ENCODE measurements at regions not wholly inside any gene's neighbourhood (a gene's known extent, or its start where the extent isn't known, plus 50 kb on each side); places are given as distances from the start of the nearest gene placed in this dataset.

- no peaks in the 10 kb centered on the region for H3K4me1 ChIP-seq (ENCODE audit: insufficient read depth)
- no peaks in the 10 kb centered on the region for H3F3A ChIP-seq (replicated peaks; ENCODE audit: low read depth)
- peaks cover 14% of the 10 kb centered on the region for H3K9me3 Mint-ChIP-seq
- no peak for DNase-seq (ENCODE audit: low spot score)
- peaks cover 9% of the 10 kb centered on the region; the same call in 1 of the 2 replicates for H3K9me2 ChIP-seq (ENCODE audit: insufficient read depth)
- no peak overlapping the region for H3K4me2 ChIP-seq
- no peak for ATAC-seq
- H4K20me1 ChIP-seq (replicated peaks; ENCODE audit: insufficient read depth): no peaks in the 10 kb centered on the region
- no peak overlapping the region for H3K27ac ChIP-seq (ENCODE audit: low read depth)
- H3K4me1 Mint-ChIP-seq: no peaks in the 10 kb centered on the region
- TF ChIP-seq STAT1 (IDR thresholded peaks at IDR 0.05; ENCODE audit: unreplicated experiment) (no peak), CREB1 (CRISPR knock-in tag; IDR thresholded peaks at IDR 0.05; ENCODE audit: low read depth) (no peak), CTCF (conservative IDR thresholded peaks at IDR 0.05; ENCODE audit: low read depth in 2 of 2) (no peak), NANOG (IDR thresholded peaks at IDR 0.05; ENCODE audit: borderline replicate concordance) (no peak), ZNF462 (CRISPR knock-in tag; IDR thresholded peaks at IDR 0.05) (no peak), EZH2 (IDR thresholded peaks at IDR 0.05; ENCODE audit: low read depth, unreplicated experiment) (no peak), ETS1 (IDR thresholded peaks at IDR 0.05) (no peak)
- no peak overlapping the region for H2AFZ ChIP-seq
- H3K36me3 ChIP-seq (ENCODE audit: insufficient read depth): no peaks in the 10 kb centered on the region
- no peaks in the 10 kb centered on the region for H3K79me2 ChIP-seq (replicated peaks; ENCODE audit: insufficient read depth)
- no peak overlapping the region for H3K4me3 Mint-ChIP-seq
- H3K27me3 Mint-ChIP-seq (ENCODE audit: insufficient read depth, low read depth, poor library complexity): no peaks in the 10 kb centered on the region
- H3K27me3 ChIP-seq (ENCODE audit: insufficient read depth): no peaks in the 10 kb centered on the region
- H3K36me3 Mint-ChIP-seq (ENCODE audit: low read depth): peaks cover 11% of the 10 kb centered on the region
- no peak overlapping the region for H3K4me3 ChIP-seq
- H3K27ac Mint-ChIP-seq: no peak overlapping the region
These were observed 980.4 kb downstream of the SLITRK5 start for GRCh38 chr13:88651531-88651930.

All from GM23338 (cell line).